ENCODE measurements at regions not wholly inside any gene's neighbourhood (a gene's known extent, or its start where the extent isn't known, plus 50 kb on each side); places are given as distances from the start of the nearest gene placed in this dataset.

- DNase-seq: no peak
Measured at GRCh38 chr18:10059610-10060468, 146.0 kb downstream of the VAPA start.

- DNase-seq: no peak
Measured at GRCh38 chr18:10060469-10060782, 146.6 kb downstream of the VAPA start.

GRCh38 chr18:10060841-10061240 lies 147.0 kb downstream of the VAPA start:
- DNase-seq: no peak

GRCh38 chr18:10061566-10062140 lies 147.8 kb downstream of the VAPA start:
- DNase-seq: no peak

- no peak for DNase-seq
Measured at GRCh38 chr18:10062302-10063300, 148.8 kb downstream of the VAPA start.

GRCh38 chr18:10063489-10063888 lies 149.7 kb downstream of the VAPA start:
- no peak for DNase-seq

- no peak for DNase-seq
Measured at GRCh38 chr18:10064267-10064666, 150.5 kb downstream of the VAPA start.

GRCh38 chr18:10065296-10065695 lies 151.5 kb downstream of the VAPA start:
- DNase-seq: no peak

GRCh38 chr18:10067670-10068659 lies 154.1 kb downstream of the VAPA start:
- no peak for DNase-seq

- DNase-seq: no peak
Measured at GRCh38 chr18:10068766-10069567, 155.2 kb downstream of the VAPA start.

GRCh38 chr18:10070561-10071000 lies 156.8 kb downstream of the VAPA start:
- DNase-seq: no peak

GRCh38 chr18:10072671-10073175 lies 158.9 kb downstream of the VAPA start:
- DNase-seq: no peak

GRCh38 chr18:10074110-10074509 lies 160.3 kb downstream of the VAPA start:
- no peak for DNase-seq

GRCh38 chr18:10074728-10075127 lies 160.9 kb downstream of the VAPA start:
- no peak for DNase-seq

- no peak for DNase-seq
Measured at GRCh38 chr18:10076502-10077030, 162.8 kb downstream of the VAPA start.

GRCh38 chr18:10077986-10078385 lies 164.2 kb downstream of the VAPA start:
- no peak for DNase-seq

GRCh38 chr18:10080372-10080771 lies 166.6 kb downstream of the VAPA start:
- DNase-seq: no peak

- DNase-seq: no peak
Measured at GRCh38 chr18:10081492-10081891, 167.7 kb downstream of the VAPA start.

- DNase-seq: no peak
Measured at GRCh38 chr18:10085416-10085815, 171.6 kb downstream of the VAPA start.

GRCh38 chr18:10085876-10086275 lies 172.1 kb downstream of the VAPA start:
- DNase-seq: no peak

Measured in effector CD8-positive, alpha-beta T cell (primary cell).